ENCODE measurements at regions not wholly inside any gene's neighbourhood (a gene's known extent, or its start where the extent isn't known, plus 50 kb on each side); places are given as distances from the start of the nearest gene placed in this dataset.
"Not testable (repeated sequence)": the region's sequence is repeated elsewhere in the genome, so short reads cannot be mapped to it uniquely, and the experiment has no call there.

GRCh38 chr16:5309946-5310611, 212.5 kb upstream of the EEF2KMT start:
- DNase-seq, result no peak

- DNase-seq, result no peak
Measured at GRCh38 chr16:5305023-5305422, 207.4 kb upstream of the EEF2KMT start.

- no peak for DNase-seq
Measured at GRCh38 chr16:5302372-5303114, 204.9 kb upstream of the EEF2KMT start.

GRCh38 chr16:5298202-5298601, 200.6 kb upstream of the EEF2KMT start:
- no peak for DNase-seq

GRCh38 chr16:5296176-5296575, 198.6 kb upstream of the EEF2KMT start:
- no peak for DNase-seq

GRCh38 chr16:5295304-5295703, 197.7 kb upstream of the EEF2KMT start:
- not testable (repeated sequence) for DNase-seq

- not testable (repeated sequence) for DNase-seq
Measured at GRCh38 chr16:5282152-5282551, 184.6 kb upstream of the EEF2KMT start.

GRCh38 chr16:5257462-5257861, 159.9 kb upstream of the EEF2KMT start:
- DNase-seq, result no peak

- no peak for DNase-seq
Measured at GRCh38 chr16:5252791-5253190, 155.2 kb upstream of the EEF2KMT start.

GRCh38 chr16:5247403-5247802, 149.8 kb upstream of the EEF2KMT start:
- DNase-seq, result not testable (repeated sequence)

- not testable (repeated sequence) for DNase-seq
Measured at GRCh38 chr16:5240278-5240626, 142.7 kb upstream of the EEF2KMT start.

GRCh38 chr16:5239472-5240277, 142.1 kb upstream of the EEF2KMT start:
- not testable (repeated sequence) for DNase-seq

GRCh38 chr16:5235119-5235518, 137.5 kb upstream of the EEF2KMT start:
- DNase-seq, result no peak

- DNase-seq, result no peak
Measured at GRCh38 chr16:5234295-5235050, 136.9 kb upstream of the EEF2KMT start.

- DNase-seq, result no peak
Measured at GRCh38 chr16:5231246-5231759, 133.7 kb upstream of the EEF2KMT start.

GRCh38 chr16:5228369-5228768, 130.8 kb upstream of the EEF2KMT start:
- DNase-seq, result no peak

- DNase-seq, result no peak
Measured at GRCh38 chr16:5225931-5226655, 128.5 kb upstream of the EEF2KMT start.

- DNase-seq, result no peak
Measured at GRCh38 chr16:5222761-5223160, 125.2 kb upstream of the EEF2KMT start.

- DNase-seq, result not testable (repeated sequence)
Measured at GRCh38 chr16:5221831-5222230, 124.2 kb upstream of the EEF2KMT start.

GRCh38 chr16:5220705-5221104, 123.1 kb upstream of the EEF2KMT start:
- DNase-seq, result no peak

GRCh38 chr16:5216441-5217080, 119.0 kb upstream of the EEF2KMT start:
- no peak for DNase-seq

- DNase-seq, result no peak
Measured at GRCh38 chr16:5215901-5216300, 118.3 kb upstream of the EEF2KMT start.

Data from NCI-H748 treated with DMSO at 0.1 percent for 48 hours (cell line).